ENCODE measurements at regions not wholly inside any gene's neighbourhood (a gene's known extent, or its start where the extent isn't known, plus 50 kb on each side); places are given as distances from the start of the nearest gene placed in this dataset.

GRCh38 chr4:126358041-126358440 lies 1043.3 kb downstream of the FAT4 start:
- no peak for ATAC-seq

GRCh38 chr4:126361287-126361686 lies 1046.5 kb downstream of the FAT4 start:
- ATAC-seq: no peak
- TF ChIP-seq CSRNP3 (CRISPR knock-in tag; IDR thresholded peaks at IDR 0.05) (no peak), ZFP3 (CRISPR knock-in tag; IDR thresholded peaks at IDR 0.05) (no peak), ZC3H10 (CRISPR knock-in tag; IDR thresholded peaks at IDR 0.05) (no peak), ARNTL (CRISPR knock-in tag; IDR thresholded peaks at IDR 0.05; ENCODE audit: borderline replicate concordance, low read depth) (no peak), GLIS3 (CRISPR knock-in tag; IDR thresholded peaks at IDR 0.05) (no peak), OSR1 (CRISPR knock-in tag; IDR thresholded peaks at IDR 0.05) (no peak), SNAI2 (CRISPR knock-in tag; IDR thresholded peaks at IDR 0.05) (no peak)

More at GRCh38 chr4:126358041-126358440, 1043.3 kb downstream of the FAT4 start:
- no peak for TF ChIP-seq PPARA (CRISPR knock-in tag; IDR thresholded peaks at IDR 0.05; ENCODE audit: borderline replicate concordance)
- TF ChIP-seq GLIS3 (CRISPR knock-in tag; IDR thresholded peaks at IDR 0.05): no peak
- no peak for TF ChIP-seq ESRRG (CRISPR knock-in tag; IDR thresholded peaks at IDR 0.05)
- no peak for TF ChIP-seq ZNF70 (CRISPR knock-in tag; IDR thresholded peaks at IDR 0.05)
- no peak for TF ChIP-seq TSHZ2 (CRISPR knock-in tag; IDR thresholded peaks at IDR 0.05)
- no peak for TF ChIP-seq BACH2 (CRISPR knock-in tag; IDR thresholded peaks at IDR 0.05; ENCODE audit: borderline replicate concordance)
- TF ChIP-seq CREB5 (CRISPR knock-in tag; IDR thresholded peaks at IDR 0.05; ENCODE audit: low read depth): no peak
- TF ChIP-seq TCF4 (CRISPR knock-in tag; IDR thresholded peaks at IDR 0.05; ENCODE audit: borderline replicate concordance): no peak
- TF ChIP-seq ZFP30 (CRISPR knock-in tag; IDR thresholded peaks at IDR 0.05): no peak
- no peak for TF ChIP-seq TOX (CRISPR knock-in tag; IDR thresholded peaks at IDR 0.05; ENCODE audit: borderline replicate concordance)
- TF ChIP-seq RARB (CRISPR knock-in tag; IDR thresholded peaks at IDR 0.05): no peak
- TF ChIP-seq OSR1 (CRISPR knock-in tag; IDR thresholded peaks at IDR 0.05): no peak
- no peak for TF ChIP-seq PATZ1 (CRISPR knock-in tag; IDR thresholded peaks at IDR 0.05; ENCODE audit: borderline replicate concordance)
- TF ChIP-seq SNAI2 (CRISPR knock-in tag; IDR thresholded peaks at IDR 0.05): no peak

GRCh38 chr4:126364311-126364911 lies 1049.7 kb downstream of the FAT4 start:
- no peak for TF ChIP-seq SNAI2 (CRISPR knock-in tag; IDR thresholded peaks at IDR 0.05)
- TF ChIP-seq OSR1 (CRISPR knock-in tag; IDR thresholded peaks at IDR 0.05): no peak
- TF ChIP-seq TCF4 (CRISPR knock-in tag; IDR thresholded peaks at IDR 0.05; ENCODE audit: borderline replicate concordance): no peak
- no peak for TF ChIP-seq TSHZ2 (CRISPR knock-in tag; IDR thresholded peaks at IDR 0.05)
- TF ChIP-seq ZFP3 (CRISPR knock-in tag; IDR thresholded peaks at IDR 0.05): no peak
- TF ChIP-seq PPARA (CRISPR knock-in tag; IDR thresholded peaks at IDR 0.05; ENCODE audit: borderline replicate concordance): no peak
- no peak for TF ChIP-seq ZNF565 (CRISPR knock-in tag; conservative IDR thresholded peaks at IDR 0.05; ENCODE audit: low read depth)
- no peak for TF ChIP-seq CSDC2 (CRISPR knock-in tag; IDR thresholded peaks at IDR 0.05)
- TF ChIP-seq CSRNP3 (CRISPR knock-in tag; IDR thresholded peaks at IDR 0.05): no peak
- TF ChIP-seq ZNF8 (CRISPR knock-in tag; IDR thresholded peaks at IDR 0.05): no peak
- no peak for TF ChIP-seq ZNF70 (CRISPR knock-in tag; IDR thresholded peaks at IDR 0.05)
- ATAC-seq: no peak
